ENCODE measurements at regions not wholly inside any gene's neighbourhood (a gene's known extent, or its start where the extent isn't known, plus 50 kb on each side); places are given as distances from the start of the nearest gene placed in this dataset.

DNA sequence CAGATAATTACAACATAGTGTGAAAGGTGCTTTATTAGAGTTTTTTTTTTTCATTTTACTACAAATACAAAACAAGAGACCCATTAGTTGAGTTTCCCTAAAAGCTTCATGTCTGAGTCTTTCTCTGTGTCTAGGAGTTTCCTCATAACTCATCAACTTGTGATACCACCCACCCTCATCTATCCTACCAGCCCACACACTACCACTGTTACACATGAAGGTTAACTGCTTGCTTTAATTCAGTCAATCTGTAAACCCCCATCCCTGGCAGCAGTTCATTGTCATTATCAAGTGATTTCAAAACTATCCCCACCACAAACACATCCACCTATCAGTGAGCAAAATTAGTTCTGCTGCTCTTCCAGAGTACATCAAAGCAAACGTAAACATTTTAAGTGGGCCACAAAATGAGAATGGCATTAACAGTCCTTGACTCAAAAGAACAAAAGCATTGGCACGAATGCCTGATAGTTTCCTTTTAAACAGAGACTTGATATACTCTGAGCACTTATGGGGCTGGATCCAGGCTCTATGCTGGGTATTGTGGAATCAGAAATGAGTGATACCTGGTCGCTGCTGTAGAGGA is 331.6 kb upstream of the FAM241A start:
- Histone ChIP-seq H3K27me3 (no peaks in the 10 kb centered on the region), H3K4me1 (no peaks in the 10 kb centered on the region), H3K4me3 (no peak overlapping the region), H3K36me3 (no peaks in the 10 kb centered on the region), H3K9me3 (no peaks in the 10 kb centered on the region), H3K27ac (no peak overlapping the region)
- WGBS (ENCODE audit: insufficient coverage, low coverage, low lambda C conversion rate, missing lambda C conversion rate): 30% methylated on average over 3 of the region's 3 CpGs
- intact Hi-C loops (cut with DNase I): no loop called here
- ATAC-seq (no peak), DNase-seq (no peak)
- TF ChIP-seq POLR2A (IDR thresholded peaks at IDR 0.05): no peak
- TF ChIP-seq, protein P1, sequence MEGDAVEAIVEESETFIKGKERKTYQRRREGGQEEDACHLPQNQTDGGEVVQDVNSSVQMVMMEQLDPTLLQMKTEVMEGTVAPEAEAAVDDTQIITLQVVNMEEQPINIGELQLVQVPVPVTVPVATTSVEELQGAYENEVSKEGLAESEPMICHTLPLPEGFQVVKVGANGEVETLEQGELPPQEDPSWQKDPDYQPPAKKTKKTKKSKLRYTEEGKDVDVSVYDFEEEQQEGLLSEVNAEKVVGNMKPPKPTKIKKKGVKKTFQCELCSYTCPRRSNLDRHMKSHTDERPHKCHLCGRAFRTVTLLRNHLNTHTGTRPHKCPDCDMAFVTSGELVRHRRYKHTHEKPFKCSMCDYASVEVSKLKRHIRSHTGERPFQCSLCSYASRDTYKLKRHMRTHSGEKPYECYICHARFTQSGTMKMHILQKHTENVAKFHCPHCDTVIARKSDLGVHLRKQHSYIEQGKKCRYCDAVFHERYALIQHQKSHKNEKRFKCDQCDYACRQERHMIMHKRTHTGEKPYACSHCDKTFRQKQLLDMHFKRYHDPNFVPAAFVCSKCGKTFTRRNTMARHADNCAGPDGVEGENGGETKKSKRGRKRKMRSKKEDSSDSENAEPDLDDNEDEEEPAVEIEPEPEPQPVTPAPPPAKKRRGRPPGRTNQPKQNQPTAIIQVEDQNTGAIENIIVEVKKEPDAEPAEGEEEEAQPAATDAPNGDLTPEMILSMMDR (IDR thresholded peaks at IDR 0.05): no peak

DNA sequence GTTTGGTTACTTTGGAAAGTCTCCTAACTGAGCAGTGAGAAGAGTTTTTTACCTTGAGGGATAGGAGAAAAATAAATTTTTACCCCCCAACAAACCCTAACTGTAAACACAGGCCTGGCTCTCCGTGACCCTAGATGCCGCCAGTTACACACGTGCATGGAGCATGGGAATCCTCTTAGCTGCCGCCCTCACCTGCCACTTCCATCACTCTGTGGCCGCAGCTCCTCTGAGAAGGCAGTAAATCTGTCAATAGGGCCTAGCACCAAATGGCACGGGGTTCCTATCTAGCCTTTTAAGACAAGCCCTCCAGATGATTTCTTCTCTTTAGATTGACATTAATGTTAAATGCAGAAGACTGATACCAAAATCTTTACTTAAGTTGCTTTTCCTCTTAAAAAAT is 330.3 kb upstream of the FAM241A start:
- no peak for DNase-seq
- intact Hi-C loops (cut with DNase I): no loop called here
- Histone ChIP-seq H3K27me3 (no peaks in the 10 kb centered on the region), H3K36me3 (no peaks in the 10 kb centered on the region), H3K9me3 (no peaks in the 10 kb centered on the region), H3K27ac (no peak overlapping the region), H3K4me1 (no peaks in the 10 kb centered on the region), H3K4me3 (no peak overlapping the region)
- no peak for ATAC-seq
- 56% methylated on average over 6 of the region's 6 CpGs for WGBS (ENCODE audit: insufficient coverage, low coverage, low lambda C conversion rate, missing lambda C conversion rate)
- TF ChIP-seq POLR2A (IDR thresholded peaks at IDR 0.05): no peak
- TF ChIP-seq, protein P1 (IDR thresholded peaks at IDR 0.05): no peak

DNA sequence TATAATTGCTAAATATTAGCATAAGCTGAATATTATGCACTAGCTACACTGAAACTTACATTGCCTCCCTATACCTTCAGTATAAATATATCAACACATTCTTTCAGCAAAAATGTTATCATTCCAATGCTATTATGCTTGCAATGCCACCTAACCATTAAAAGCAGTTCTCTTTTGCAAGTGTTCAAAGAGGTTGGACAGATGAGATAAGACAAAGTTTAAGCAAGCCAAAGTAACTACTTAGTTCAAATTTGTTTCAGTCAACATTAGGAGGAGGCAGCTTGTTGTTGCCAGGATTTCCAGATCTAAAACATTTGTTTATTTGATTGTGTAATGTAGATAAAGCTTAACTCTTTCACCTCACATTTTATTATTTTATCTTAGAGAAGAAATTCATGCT is 323.9 kb upstream of the FAM241A start:
- DNase-seq (no peak), ATAC-seq (peak in 1 of 4 donors; percentile 68)
- TF ChIP-seq, protein P1 (IDR thresholded peaks at IDR 0.05): no peak
- TF ChIP-seq POLR2A (IDR thresholded peaks at IDR 0.05): no peak
- H3K4me1 ChIP-seq: no peaks in the 10 kb centered on the region
- no peaks in the 10 kb centered on the region for H3K36me3 ChIP-seq
- H3K4me3 ChIP-seq: no peak overlapping the region
- no peaks in the 10 kb centered on the region for H3K9me3 ChIP-seq
- no peak overlapping the region for H3K27ac ChIP-seq
- no peaks in the 10 kb centered on the region for H3K27me3 ChIP-seq
- intact Hi-C loops (cut with DNase I): no loop called here

DNA sequence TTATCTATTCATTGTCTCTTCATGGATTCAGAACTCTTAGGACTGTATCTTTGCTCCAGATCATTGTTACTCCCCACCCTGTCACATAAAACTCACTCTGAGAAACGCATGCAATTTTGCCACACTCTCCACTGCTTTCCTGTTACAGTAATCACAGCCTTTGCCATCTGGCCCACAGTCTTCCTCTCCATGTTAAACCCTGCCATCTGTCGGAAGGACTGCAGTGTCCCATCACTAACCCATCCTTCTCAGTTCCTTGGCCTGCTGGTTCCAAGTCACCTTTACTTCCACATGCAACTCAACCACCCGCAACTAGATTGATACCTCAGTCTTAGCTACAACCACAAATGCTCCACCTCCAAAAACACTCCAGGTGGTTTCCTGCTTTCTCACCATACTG is 308.7 kb upstream of the FAM241A start:
- Histone ChIP-seq H3K4me1 (no peaks in the 10 kb centered on the region), H3K36me3 (no peaks in the 10 kb centered on the region), H3K27me3 (no peaks in the 10 kb centered on the region), H3K4me3 (no peak overlapping the region), H3K9me3 (no peaks in the 10 kb centered on the region), H3K27ac (no peak overlapping the region)
- intact Hi-C loops (cut with DNase I): no loop called here
- TF ChIP-seq POLR2A (IDR thresholded peaks at IDR 0.05): no peak
- TF ChIP-seq, protein P1 (IDR thresholded peaks at IDR 0.05): no peak
- no peak for ATAC-seq
- 76% methylated on average over 3 of the region's 3 CpGs for WGBS (ENCODE audit: insufficient coverage, low coverage, low lambda C conversion rate, missing lambda C conversion rate)
- DNase-seq: no peak

DNA sequence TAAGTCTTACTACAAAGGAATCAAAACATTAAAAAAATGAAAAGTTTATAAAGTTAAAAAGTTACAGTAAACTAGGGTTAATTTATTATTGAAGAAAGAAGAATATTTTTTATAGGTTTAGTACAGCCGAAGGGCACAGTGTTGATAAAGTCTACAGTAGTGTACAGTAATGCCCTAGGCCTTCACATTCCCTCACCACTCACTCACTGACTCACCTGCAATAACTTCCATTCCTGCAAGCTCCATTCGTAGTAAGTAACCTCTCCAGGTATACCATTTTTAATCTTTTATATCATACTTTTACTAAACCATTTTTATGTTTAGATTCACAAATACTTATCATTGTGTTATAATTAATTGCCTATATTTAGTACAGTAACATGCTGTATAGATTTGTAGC is 307.5 kb upstream of the FAM241A start:
- no peaks in the 10 kb centered on the region for H3K9me3 ChIP-seq
- H3K4me3 ChIP-seq: no peak overlapping the region
- WGBS (ENCODE audit: insufficient coverage, low coverage, low lambda C conversion rate, missing lambda C conversion rate): 46% methylated on average over 2 of the region's 2 CpGs
- no peaks in the 10 kb centered on the region for H3K27me3 ChIP-seq
- intact Hi-C loops (cut with DNase I): no loop called here
- TF ChIP-seq POLR2A (IDR thresholded peaks at IDR 0.05): no peak
- TF ChIP-seq, protein P1 (IDR thresholded peaks at IDR 0.05): no peak
- H3K27ac ChIP-seq: no peak overlapping the region
- no peaks in the 10 kb centered on the region for H3K36me3 ChIP-seq
- ATAC-seq (no peak), DNase-seq (no peak)
- no peaks in the 10 kb centered on the region for H3K4me1 ChIP-seq

Data from right lobe of liver (tissue), 6 donors.